ENCODE measurements at regions not wholly inside any gene's neighbourhood (a gene's known extent, or its start where the extent isn't known, plus 50 kb on each side); places are given as distances from the start of the nearest gene placed in this dataset.
"Not testable (repeated sequence)": the region's sequence is repeated elsewhere in the genome, so short reads cannot be mapped to it uniquely, and the experiment has no call there.

DNA sequence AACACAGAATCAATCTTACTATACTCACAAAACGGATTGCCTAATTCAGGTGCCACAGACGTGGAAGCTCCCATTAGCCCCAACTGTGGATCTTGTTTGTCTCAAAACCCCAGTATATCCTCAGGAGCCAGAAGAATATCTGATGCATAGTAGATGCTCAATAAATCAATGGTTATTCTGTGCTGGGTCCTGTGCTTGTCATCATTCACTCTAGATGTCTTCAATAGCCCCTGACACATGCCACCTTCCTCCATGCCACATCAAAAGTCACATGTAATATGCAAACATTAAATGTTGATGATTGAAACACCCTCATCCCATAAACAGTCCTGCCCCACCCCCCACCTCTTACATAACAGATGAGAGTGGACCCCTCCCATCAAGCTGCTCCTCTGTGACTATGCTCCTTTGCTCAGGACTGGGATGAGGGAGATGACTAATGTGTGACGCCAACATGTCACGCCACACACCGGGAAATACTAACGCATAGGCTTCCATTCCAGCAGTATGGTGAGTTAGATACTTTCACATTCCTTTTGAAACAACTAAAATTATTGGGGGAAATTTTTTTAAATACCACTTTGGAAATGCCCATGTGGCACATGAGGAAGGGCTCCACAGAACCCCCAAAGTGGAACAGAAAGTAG is 267.6 kb upstream of the SDK2 start:
- H3K27me3 Mint-ChIP-seq: peaks cover 27% of the 10 kb centered on the region
- DNase-seq: no peak
- CTCF ChIA-PET: no interaction called here
- POLR2A ChIA-PET: no interaction called here
- peaks cover 9% of the 10 kb centered on the region for H3K9me3 Mint-ChIP-seq
- H3K4me3 Mint-ChIP-seq: no peak overlapping the region
- H3K4me1 Mint-ChIP-seq: no peaks in the 10 kb centered on the region
- H3K27ac Mint-ChIP-seq: no peak overlapping the region
- H3K36me3 Mint-ChIP-seq (ENCODE audit: low read depth): no peaks in the 10 kb centered on the region

DNA sequence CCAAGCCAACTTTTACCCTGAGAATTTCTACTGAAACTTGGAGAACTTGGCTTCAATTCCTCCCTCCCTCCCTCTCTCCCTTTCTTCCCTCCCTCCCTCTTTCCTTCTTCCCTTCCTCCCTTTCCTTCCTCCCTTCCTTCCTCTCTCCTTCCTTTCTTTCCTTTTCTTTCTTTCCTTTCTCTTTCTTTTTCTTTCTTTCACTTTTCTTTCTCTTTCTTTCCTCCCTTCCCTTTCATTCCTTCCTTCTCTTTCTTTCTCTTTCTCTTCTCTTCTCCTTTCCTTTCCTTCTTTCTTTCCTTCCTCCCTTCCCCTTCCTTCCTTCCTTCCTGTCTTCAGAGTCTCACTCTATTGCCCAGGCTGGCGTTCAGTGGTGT is 268.1 kb upstream of the SDK2 start:
- H3K27me3 Mint-ChIP-seq: peaks cover 31% of the 10 kb centered on the region
- ChIA-PET POLR2A (no interaction called here), CTCF (no interaction called here)
- H3K27ac Mint-ChIP-seq: no peak overlapping the region
- H3K4me1 Mint-ChIP-seq: no peaks in the 10 kb centered on the region
- no peak for DNase-seq
- H3K36me3 Mint-ChIP-seq (ENCODE audit: low read depth): no peaks in the 10 kb centered on the region
- no peak overlapping the region for H3K4me3 Mint-ChIP-seq
- H3K9me3 Mint-ChIP-seq: peaks cover 9% of the 10 kb centered on the region

DNA sequence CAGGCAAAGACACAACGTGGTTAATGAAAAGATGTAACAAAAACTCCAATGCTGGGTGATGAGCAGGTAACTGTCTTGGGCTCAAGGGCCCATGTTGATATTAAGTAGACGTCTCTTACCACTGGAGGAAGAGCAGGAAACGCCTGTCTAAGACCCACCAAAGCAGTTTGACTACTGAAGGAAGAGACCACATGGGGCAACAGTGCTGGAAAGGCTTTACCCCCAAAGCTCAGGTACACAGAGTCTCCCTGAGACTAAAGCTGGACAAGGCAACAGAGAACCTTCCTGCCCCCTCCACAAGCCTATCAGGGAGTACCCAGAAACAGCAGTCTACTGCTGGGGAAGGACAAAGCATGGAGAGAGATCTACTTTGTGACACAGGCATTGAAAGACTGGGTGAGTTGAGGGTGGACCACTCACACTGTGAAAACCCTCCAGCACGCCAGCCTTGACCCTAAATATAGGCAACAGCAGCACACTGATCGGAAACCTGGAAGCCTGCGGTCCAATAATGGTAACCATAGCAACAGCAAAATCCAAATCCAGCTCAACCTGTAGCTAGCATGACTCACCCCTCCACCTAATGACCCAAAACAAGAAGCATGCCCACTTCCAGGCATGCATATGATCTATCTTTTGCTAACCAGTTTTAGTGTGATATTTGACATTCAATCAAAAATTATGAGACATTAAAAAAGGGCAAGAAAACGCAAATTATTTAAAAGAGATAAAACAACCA is 270.5 kb upstream of the SDK2 start:
- ChIA-PET POLR2A (no interaction called here), CTCF (interaction anchor here (0.8 kb wide), 1 partner anchor 9 kb away, joined by 3 read pairs; no protein-coding TSS in a partner anchor)
- H3K27me3 Mint-ChIP-seq: peaks cover 38% of the 10 kb centered on the region
- no peak overlapping the region for H3K4me3 Mint-ChIP-seq
- H3K9me3 Mint-ChIP-seq: peaks cover 11% of the 10 kb centered on the region
- no peaks in the 10 kb centered on the region for H3K4me1 Mint-ChIP-seq
- H3K36me3 Mint-ChIP-seq (ENCODE audit: low read depth): no peaks in the 10 kb centered on the region
- no peak for DNase-seq
- H3K27ac Mint-ChIP-seq: no peak overlapping the region

DNA sequence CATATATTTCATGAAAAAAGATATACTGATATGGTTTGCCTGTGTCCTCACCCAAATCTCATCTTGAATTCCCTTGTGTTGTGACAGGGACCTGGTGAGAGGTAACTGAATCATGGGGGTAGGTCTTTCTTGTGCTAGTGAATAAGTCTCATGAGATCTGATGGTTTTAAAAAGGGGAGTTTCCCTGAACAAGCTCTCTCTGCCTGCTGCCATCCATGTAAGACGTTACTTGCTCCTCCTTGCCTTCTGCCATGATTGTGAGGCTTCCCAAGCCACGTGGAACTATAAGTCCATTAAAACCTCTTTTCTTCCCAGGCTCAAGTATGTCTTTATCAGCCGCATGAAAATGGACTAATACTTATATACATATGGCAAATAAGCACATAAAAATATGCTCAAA is 274.8 kb upstream of the SDK2 start:
- DNase-seq; H3K27ac Mint-ChIP-seq; H3K4me1 Mint-ChIP-seq; CTCF ChIA-PET; H3K4me3 Mint-ChIP-seq; H3K36me3 Mint-ChIP-seq (ENCODE audit: low read depth); POLR2A ChIA-PET: not testable (repeated sequence)
- Mint-ChIP-seq H3K27me3 (peaks cover 40% of the 10 kb centered on the region), H3K9me3 (peaks cover 11% of the 10 kb centered on the region)

DNA sequence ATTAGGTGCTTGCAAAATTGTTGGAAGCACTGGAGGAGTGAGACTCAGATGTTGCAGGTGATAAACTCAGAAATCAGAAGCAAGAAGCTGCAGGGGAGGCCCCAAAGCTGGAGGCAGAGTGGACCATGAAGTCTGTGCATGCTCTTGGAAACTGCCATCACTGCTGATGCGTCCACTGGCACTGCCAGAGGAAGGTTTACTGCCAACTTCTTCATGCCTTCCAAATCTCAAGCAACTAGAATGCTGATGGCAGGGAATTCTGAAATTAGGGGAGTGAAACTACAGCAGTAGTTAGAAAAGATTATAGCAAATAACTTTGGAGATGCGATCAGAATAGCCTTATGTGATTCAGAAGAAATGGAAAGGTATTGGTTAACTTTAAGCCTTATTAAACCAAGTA is 277.1 kb upstream of the SDK2 start:
- CTCF ChIA-PET: no interaction called here
- H3K4me1 Mint-ChIP-seq: no peaks in the 10 kb centered on the region
- no peak overlapping the region for H3K27ac Mint-ChIP-seq
- H3K4me3 Mint-ChIP-seq: no peak overlapping the region
- DNase-seq: no peak
- no peaks in the 10 kb centered on the region for H3K36me3 Mint-ChIP-seq (ENCODE audit: low read depth)
- peaks cover 37% of the 10 kb centered on the region for H3K27me3 Mint-ChIP-seq
- H3K9me3 Mint-ChIP-seq: peaks cover 4% of the 10 kb centered on the region
- POLR2A ChIA-PET: no interaction called here

- Mint-ChIP-seq H3K27ac (no peak overlapping the region), H3K4me3 (no peak overlapping the region)
These were observed 279.2 kb upstream of the RPL38 start for GRCh38 chr17:73924114-73924908.

DNA sequence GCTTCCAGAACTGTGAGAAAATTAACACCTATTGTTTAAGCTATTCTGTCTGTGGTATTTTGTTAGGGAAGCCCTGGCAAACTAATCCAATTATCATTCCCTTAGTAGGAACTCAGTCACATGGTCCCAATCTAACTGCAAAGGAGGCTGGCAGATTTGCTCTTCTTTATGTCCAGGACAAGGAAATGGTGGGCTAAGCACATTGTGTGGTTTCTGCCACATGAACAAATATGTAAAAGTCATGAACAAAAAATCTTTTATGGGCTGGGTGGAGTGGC is 278.6 kb upstream of the RPL38 start:
- Mint-ChIP-seq H3K36me3 (ENCODE audit: low read depth) (no peaks in the 10 kb centered on the region), H3K4me1 (no peaks in the 10 kb centered on the region), H3K9me3 (peaks cover 4% of the 10 kb centered on the region), H3K27ac (no peak overlapping the region), H3K4me3 (no peak overlapping the region), H3K27me3 (peaks cover 28% of the 10 kb centered on the region)
- DNase-seq: no peak
- POLR2A ChIA-PET: no interaction called here
- CTCF ChIA-PET: no interaction called here

More at GRCh38 chr17:73924114-73924908, 279.2 kb upstream of the RPL38 start:
- ChIA-PET CTCF (no interaction called here), POLR2A (no interaction called here)
- H3K27me3 Mint-ChIP-seq: peaks cover 32% of the 10 kb centered on the region
- H3K4me1 Mint-ChIP-seq: no peaks in the 10 kb centered on the region
- H3K9me3 Mint-ChIP-seq: peaks cover 4% of the 10 kb centered on the region
- no peaks in the 10 kb centered on the region for H3K36me3 Mint-ChIP-seq (ENCODE audit: low read depth)
- DNase-seq: no peak

- Mint-ChIP-seq H3K27ac (no peak overlapping the region), H3K4me1 (no peaks in the 10 kb centered on the region), H3K4me3 (no peak overlapping the region), H3K27me3 (peaks cover 12% of the 10 kb centered on the region), H3K9me3 (peaks cover 2% of the 10 kb centered on the region), H3K36me3 (ENCODE audit: low read depth) (no peaks in the 10 kb centered on the region)
- POLR2A ChIA-PET: no interaction called here
- CTCF ChIA-PET: no interaction called here
- no peak for DNase-seq
These were observed 273.5 kb upstream of the RPL38 start for GRCh38 chr17:73929860-73930430.

GRCh38 chr17:73932216-73932749 is 271.2 kb upstream of the RPL38 start:
- ChIA-PET CTCF (no interaction called here), POLR2A (no interaction called here)
- Mint-ChIP-seq H3K36me3 (ENCODE audit: low read depth) (no peaks in the 10 kb centered on the region), H3K27ac (no peak overlapping the region), H3K4me1 (no peaks in the 10 kb centered on the region), H3K27me3 (peaks cover 7% of the 10 kb centered on the region), H3K9me3 (no peaks in the 10 kb centered on the region), H3K4me3 (no peak overlapping the region)
- no peak for DNase-seq

DNA sequence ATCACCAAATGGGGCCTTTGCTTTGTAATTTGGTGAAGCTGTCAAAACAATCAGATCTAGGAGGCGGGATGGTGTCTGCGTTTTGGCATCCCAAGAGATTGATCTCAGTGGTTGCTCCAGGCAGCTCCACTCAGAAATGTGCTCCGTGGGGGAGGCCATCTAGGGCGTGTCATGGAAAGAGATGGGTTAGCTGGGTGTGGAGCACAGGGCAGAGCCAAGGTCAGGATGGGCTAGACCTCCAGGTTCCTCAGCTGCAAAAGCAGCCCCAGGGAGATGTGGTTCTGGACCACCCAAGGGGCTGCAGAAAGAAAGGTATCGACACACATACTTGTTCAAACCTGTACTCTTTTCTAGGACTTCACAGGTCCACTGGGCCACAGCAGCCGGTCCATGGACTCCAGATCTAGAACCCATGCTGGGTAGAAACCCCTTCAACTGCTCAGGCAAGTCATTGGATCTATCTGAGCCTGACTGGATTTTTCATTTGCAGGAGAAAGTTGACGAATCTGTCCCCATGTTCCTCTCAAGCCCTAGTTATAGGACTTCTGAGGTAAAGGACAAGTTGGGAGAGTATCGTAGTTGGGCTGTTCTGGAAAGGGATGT is 270.2 kb upstream of the RPL38 start:
- Mint-ChIP-seq H3K9me3 (no peaks in the 10 kb centered on the region), H3K27me3 (peaks cover 3% of the 10 kb centered on the region), H3K27ac (no peak overlapping the region), H3K36me3 (ENCODE audit: low read depth) (no peaks in the 10 kb centered on the region), H3K4me1 (no peaks in the 10 kb centered on the region), H3K4me3 (no peak overlapping the region)
- ChIA-PET POLR2A (no interaction called here), CTCF (no interaction called here)
- no peak for DNase-seq

- no peaks in the 10 kb centered on the region for H3K9me3 Mint-ChIP-seq
- no peak overlapping the region for H3K27ac Mint-ChIP-seq
- no peaks in the 10 kb centered on the region for H3K36me3 Mint-ChIP-seq (ENCODE audit: low read depth)
- ChIA-PET CTCF (no interaction called here), POLR2A (no interaction called here)
- no peak overlapping the region for H3K4me3 Mint-ChIP-seq
- H3K27me3 Mint-ChIP-seq: peaks cover 1% of the 10 kb centered on the region
- H3K4me1 Mint-ChIP-seq: no peaks in the 10 kb centered on the region
- DNase-seq: no peak
These were observed 269.6 kb upstream of the RPL38 start for GRCh38 chr17:73933871-73934270.

GRCh38 chr17:73934696-73935095 is 268.8 kb upstream of the RPL38 start:
- CTCF ChIA-PET: no interaction called here

More at GRCh38 chr17:73934696-73935095, 268.8 kb upstream of the RPL38 start:
- H3K36me3 Mint-ChIP-seq (ENCODE audit: low read depth): no peaks in the 10 kb centered on the region
- H3K27ac Mint-ChIP-seq: no peak overlapping the region
- H3K4me1 Mint-ChIP-seq: no peaks in the 10 kb centered on the region
- H3K9me3 Mint-ChIP-seq: no peaks in the 10 kb centered on the region
- no peak for DNase-seq
- no peak overlapping the region for H3K4me3 Mint-ChIP-seq
- H3K27me3 Mint-ChIP-seq: peaks cover 1% of the 10 kb centered on the region
- POLR2A ChIA-PET: no interaction called here
